ENCODE measurements at regions not wholly inside any gene's neighbourhood (a gene's known extent, or its start where the extent isn't known, plus 50 kb on each side); places are given as distances from the start of the nearest gene placed in this dataset.

DNA sequence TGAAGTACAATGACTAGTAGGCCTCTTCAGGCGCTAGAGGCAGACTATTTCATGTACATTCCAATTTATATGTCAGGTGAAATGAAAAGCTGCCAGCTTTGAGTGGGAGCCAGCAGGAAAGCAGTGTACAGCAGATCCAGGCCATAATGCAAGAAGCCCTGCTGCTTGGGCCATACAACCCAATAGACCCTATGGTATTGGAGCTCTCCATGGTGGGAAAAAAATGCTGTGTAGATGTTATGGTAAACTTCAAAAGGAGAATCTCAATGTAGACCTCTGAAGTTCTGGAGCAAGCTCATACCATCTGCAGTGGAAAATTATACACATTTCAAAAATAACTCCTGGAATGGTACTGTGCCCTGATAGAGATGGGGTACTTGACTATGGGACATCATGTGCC is 71.5 kb upstream of the CD82 start:
- no peak overlapping the region for H3K27ac ChIP-seq (ENCODE audit: insufficient read length, low read depth, low read length)
- no peak overlapping the region for H3K9ac ChIP-seq (ENCODE audit: extremely low read depth, insufficient read length, low read length)
- H4K8ac ChIP-seq (replicated peaks; ENCODE audit: insufficient read length, low read depth, low read length) = no peak overlapping the region
- H2BK12ac ChIP-seq (ENCODE audit: insufficient read length, low read depth, low read length) = no peak overlapping the region
- peaks cover 2% of the 10 kb centered on the region; the same call in 1 of the 2 replicates for H3K27me3 Mint-ChIP-seq (ENCODE audit: low read depth)
- H3K9me3 ChIP-seq (ENCODE audit: control insufficient read depth, low read depth, low read length) = no peaks in the 10 kb centered on the region
- H3K18ac ChIP-seq (ENCODE audit: insufficient read length, low read depth, low read length) = no peak overlapping the region
- H2AK5ac ChIP-seq (ENCODE audit: insufficient read length, low read length) = no peak overlapping the region
- TF ChIP-seq, protein P1, sequence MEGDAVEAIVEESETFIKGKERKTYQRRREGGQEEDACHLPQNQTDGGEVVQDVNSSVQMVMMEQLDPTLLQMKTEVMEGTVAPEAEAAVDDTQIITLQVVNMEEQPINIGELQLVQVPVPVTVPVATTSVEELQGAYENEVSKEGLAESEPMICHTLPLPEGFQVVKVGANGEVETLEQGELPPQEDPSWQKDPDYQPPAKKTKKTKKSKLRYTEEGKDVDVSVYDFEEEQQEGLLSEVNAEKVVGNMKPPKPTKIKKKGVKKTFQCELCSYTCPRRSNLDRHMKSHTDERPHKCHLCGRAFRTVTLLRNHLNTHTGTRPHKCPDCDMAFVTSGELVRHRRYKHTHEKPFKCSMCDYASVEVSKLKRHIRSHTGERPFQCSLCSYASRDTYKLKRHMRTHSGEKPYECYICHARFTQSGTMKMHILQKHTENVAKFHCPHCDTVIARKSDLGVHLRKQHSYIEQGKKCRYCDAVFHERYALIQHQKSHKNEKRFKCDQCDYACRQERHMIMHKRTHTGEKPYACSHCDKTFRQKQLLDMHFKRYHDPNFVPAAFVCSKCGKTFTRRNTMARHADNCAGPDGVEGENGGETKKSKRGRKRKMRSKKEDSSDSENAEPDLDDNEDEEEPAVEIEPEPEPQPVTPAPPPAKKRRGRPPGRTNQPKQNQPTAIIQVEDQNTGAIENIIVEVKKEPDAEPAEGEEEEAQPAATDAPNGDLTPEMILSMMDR (conservative IDR thresholded peaks at IDR 0.05) = no peak
- no peak overlapping the region for H3K4me2 ChIP-seq (ENCODE audit: insufficient read depth, insufficient read length, low read length)
- H3K14ac ChIP-seq (ENCODE audit: insufficient read depth, low read length) = no peak overlapping the region
- H3K23me2 ChIP-seq (ENCODE audit: insufficient read length, low read depth, low read length, poor library complexity, severe bottlenecking) = no peaks in the 10 kb centered on the region
- no CpG with 5 or more reads among the region's 1 CpG for WGBS (ENCODE audit: extremely low coverage, insufficient read length, low lambda C conversion rate)
- no peak overlapping the region for H3T11ph ChIP-seq (ENCODE audit: low read length)
- H3K9me3 Mint-ChIP-seq = no peaks in the 10 kb centered on the region
- no peak overlapping the region for H3K4ac ChIP-seq (ENCODE audit: low read depth, low read length)
- H4K91ac ChIP-seq (ENCODE audit: insufficient read length, low read depth, low read length) = no peak overlapping the region
- no peaks in the 10 kb centered on the region for H3K36me3 Mint-ChIP-seq (ENCODE audit: insufficient read depth in 1 of 3, low read depth in 3 of 3)
- no peak overlapping the region for H4K5ac ChIP-seq (ENCODE audit: insufficient read length, low read depth, low read length)
- no peaks in the 10 kb centered on the region for H3K4me1 ChIP-seq (ENCODE audit: insufficient read depth, low read length)
- H3K27ac Mint-ChIP-seq = no peak overlapping the region
- H3K79me2 ChIP-seq (ENCODE audit: insufficient read depth, low read length) = no peaks in the 10 kb centered on the region
- H3K23ac ChIP-seq (ENCODE audit: insufficient read length, low read depth, low read length) = no peak overlapping the region
- no peak overlapping the region for H3K4me3 Mint-ChIP-seq
- no peak overlapping the region for H2BK120ac ChIP-seq (ENCODE audit: low read depth, low read length, poor library complexity, severe bottlenecking)
- H3K79me1 ChIP-seq (ENCODE audit: insufficient read depth, low read depth, low read length, poor library complexity, severe bottlenecking) = no peaks in the 10 kb centered on the region
- H4K20me1 ChIP-seq (ENCODE audit: control insufficient read depth, insufficient read depth, insufficient read length) = no peaks in the 10 kb centered on the region
- no peak overlapping the region for H3K56ac ChIP-seq (ENCODE audit: insufficient read length, low read depth, low read length)
- no peak for DNase-seq
- no peak overlapping the region for H2BK15ac ChIP-seq (ENCODE audit: low read depth, low read length)
- no peak overlapping the region for H2AFZ ChIP-seq (ENCODE audit: low read length)
- H3K4me1 Mint-ChIP-seq = peaks cover 5 to 14% of the 10 kb centered on the region in 2 experiments
- H2BK5ac ChIP-seq (ENCODE audit: insufficient read length, low read length) = no peak overlapping the region
- no peaks in the 10 kb centered on the region for H3K27me3 ChIP-seq (ENCODE audit: insufficient read depth, low read length)
- H2BK20ac ChIP-seq (ENCODE audit: low read depth, low read length, poor library complexity, severe bottlenecking) = no peak overlapping the region
